ENCODE measurements at regions not wholly inside any gene's neighbourhood (a gene's known extent, or its start where the extent isn't known, plus 50 kb on each side); places are given as distances from the start of the nearest gene placed in this dataset.

GRCh38 chr12:42977451-42978230, 388.1 kb upstream of the PRICKLE1 start:
- no peak overlapping the region for H3K4me3 ChIP-seq (replicated peaks; ENCODE audit: low read depth, low read length)
- no peak for TF ChIP-seq CTCF (IDR thresholded peaks at IDR 0.05; ENCODE audit: low read depth, low read length, missing control alignments)
- no peak for DNase-seq (ENCODE audit: extremely low read depth, low read depth)

GRCh38 chr12:42976620-42977019, 387.1 kb upstream of the PRICKLE1 start:
- no peak for DNase-seq (ENCODE audit: extremely low read depth, low read depth)
- H3K4me3 ChIP-seq (replicated peaks; ENCODE audit: low read depth, low read length) = no peak overlapping the region
- TF ChIP-seq CTCF (IDR thresholded peaks at IDR 0.05; ENCODE audit: low read depth, low read length, missing control alignments) = no peak

- H3K4me3 ChIP-seq (replicated peaks; ENCODE audit: low read depth, low read length) = no peak overlapping the region
- TF ChIP-seq CTCF (IDR thresholded peaks at IDR 0.05; ENCODE audit: low read depth, low read length, missing control alignments) = no peak
- DNase-seq (ENCODE audit: extremely low read depth, low read depth) = no peak
Observed at GRCh38 chr12:42976122-42976521, 386.6 kb upstream of the PRICKLE1 start.

GRCh38 chr12:42969355-42969754, 379.8 kb upstream of the PRICKLE1 start:
- no peak for TF ChIP-seq CTCF (IDR thresholded peaks at IDR 0.05; ENCODE audit: low read depth, low read length, missing control alignments)
- H3K4me3 ChIP-seq (replicated peaks; ENCODE audit: low read depth, low read length) = no peak overlapping the region
- DNase-seq (ENCODE audit: extremely low read depth, low read depth) = no peak

- DNase-seq (ENCODE audit: extremely low read depth, low read depth) = no peak
- no peak for TF ChIP-seq CTCF (IDR thresholded peaks at IDR 0.05; ENCODE audit: low read depth, low read length, missing control alignments)
- no peak overlapping the region for H3K4me3 ChIP-seq (replicated peaks; ENCODE audit: low read depth, low read length)
Observed at GRCh38 chr12:42968426-42968825, 378.9 kb upstream of the PRICKLE1 start.

- no peak for DNase-seq (ENCODE audit: extremely low read depth, low read depth)
- no peak for TF ChIP-seq CTCF (IDR thresholded peaks at IDR 0.05; ENCODE audit: low read depth, low read length, missing control alignments)
- H3K4me3 ChIP-seq (replicated peaks; ENCODE audit: low read depth, low read length) = no peak overlapping the region
Observed at GRCh38 chr12:42967850-42968249, 378.3 kb upstream of the PRICKLE1 start.

GRCh38 chr12:42963988-42964387, 374.4 kb upstream of the PRICKLE1 start:
- no peak for DNase-seq (ENCODE audit: extremely low read depth, low read depth)

More at GRCh38 chr12:42963988-42964387, 374.4 kb upstream of the PRICKLE1 start:
- no peak for TF ChIP-seq CTCF (IDR thresholded peaks at IDR 0.05; ENCODE audit: low read depth, low read length, missing control alignments)
- no peak overlapping the region for H3K4me3 ChIP-seq (replicated peaks; ENCODE audit: low read depth, low read length)
